DND-41 (cell line): ENCODE measurements at regions not wholly inside any gene's neighbourhood (a gene's known extent, or its start where the extent isn't known, plus 50 kb on each side); places are given as distances from the start of the nearest gene placed in this dataset.

Experiments
- ATAC-seq: fragments of 200-7000 bp; cut with Tn5 transposase; 3 replicates; pipeline ENCODE4 v1.9.1; 2021; ENCODE audit warnings: low read depth; ENCODE audit not compliant: insufficient read depth
- DNase-seq: peaks from one replicate; pipeline ENCODE4 v3.0.0-alpha.2; 2020
- H2AFZ ChIP-seq: 2 replicates; pipeline ENCODE4 v1.6.0; 2012; ENCODE audit warnings: low read depth, low read length
- H3K27ac ChIP-seq: 2 replicates; pipeline ENCODE4 v1.5.1; 2012; ENCODE audit warnings: low read length, inconsistent platforms
- H3K27me3 ChIP-seq: fragments of 200-600 bp; sonication (generic); 2 replicates; pipeline ENCODE4 v1.6.0; 2012; ENCODE audit warnings: low read length, mild to moderate bottlenecking, inconsistent platforms; ENCODE audit not compliant: insufficient read depth, poor library complexity
- H3K36me3 ChIP-seq: 2 replicates; pipeline ENCODE4 v1.5.1; 2012; ENCODE audit warnings: low read length, inconsistent platforms; ENCODE audit not compliant: insufficient read depth
- H3K4me1 ChIP-seq: 2 replicates; pipeline ENCODE4 v1.5.1; 2012; ENCODE audit warnings: mild to moderate bottlenecking, low read length; ENCODE audit not compliant: insufficient read depth
- H3K4me2 ChIP-seq: 2 replicates; pipeline ENCODE4 v1.6.0; 2012; ENCODE audit warnings: mild to moderate bottlenecking, moderate library complexity, low read length, inconsistent platforms; ENCODE audit not compliant: insufficient read depth
- H3K4me3 ChIP-seq, 2 experiments: fragments of 200-600 bp in 1 of 2; shearing (Covaris generic) in 1 of 2; 2 replicates each; pipeline ENCODE4 v1.5.1; 2012 to 2016; ENCODE audit warnings: inconsistent platforms in 2 of 2, low read length in 2 of 2, mild to moderate bottlenecking in 2 of 2, low read depth in 1 of 2, moderate library complexity in 1 of 2
- H3K79me2 ChIP-seq: 2 replicates; pipeline ENCODE4 v1.6.0; 2012; ENCODE audit warnings: low read length, inconsistent platforms; ENCODE audit not compliant: insufficient read depth
- H3K9ac ChIP-seq: 2 replicates; pipeline ENCODE4 v1.6.0; 2012; ENCODE audit warnings: low read depth, mild to moderate bottlenecking, inconsistent platforms, low read length, moderate library complexity
- H3K9me3 ChIP-seq: 2 replicates; pipeline ENCODE4 v1.5.1; 2012; ENCODE audit warnings: low read length, moderate library complexity, mild to moderate bottlenecking, inconsistent platforms; ENCODE audit not compliant: insufficient read depth, severe bottlenecking
- H4K20me1 ChIP-seq: 2 replicates; pipeline ENCODE4 v1.6.0; 2012; ENCODE audit warnings: low read length; ENCODE audit not compliant: insufficient read depth
- CTCF ChIP-seq: IDR thresholded peaks from 2 replicates; pipeline ENCODE4 v1.5.1; 2012; ENCODE audit warnings: borderline replicate concordance, low read length, moderate library complexity, mild to moderate bottlenecking; ENCODE audit not compliant: poor library complexity, severe bottlenecking; ENCODE audit errors: extremely low read depth
- EZH2 ChIP-seq: IDR thresholded peaks from 3 replicates; pipeline ENCODE4 v1.6.1; 2012; ENCODE audit warnings: borderline replicate concordance, low read depth, mild to moderate bottlenecking, moderate library complexity, low read length, inconsistent platforms; ENCODE audit not compliant: severe bottlenecking

GRCh38 chr6:112846681-112847080 is 499.6 kb downstream of the RFPL4B start:
- no peaks in the 10 kb centered on the region for H3K4me1 ChIP-seq

GRCh38 chr6:112851146-112851545 is 504.0 kb downstream of the RFPL4B start:
- Histone ChIP-seq H3K4me2 (no peak overlapping the region), H3K27me3 (no peaks in the 10 kb centered on the region), H2AFZ (no peak overlapping the region), H3K9me3 (no peaks in the 10 kb centered on the region), H3K27ac (no peak overlapping the region), H4K20me1 (no peaks in the 10 kb centered on the region), H3K4me3 (no peak overlapping the region), H3K79me2 (no peaks in the 10 kb centered on the region), H3K4me1 (no peaks in the 10 kb centered on the region), H3K9ac (no peak overlapping the region), H3K36me3 (no peaks in the 10 kb centered on the region)
- no peak for TF ChIP-seq CTCF
- TF ChIP-seq EZH2: no peak
- no peak for ATAC-seq
- DNase-seq: no peak

More at GRCh38 chr6:112846681-112847080, 499.6 kb downstream of the RFPL4B start:
- Histone ChIP-seq H3K4me2 (no peak overlapping the region), H3K79me2 (no peaks in the 10 kb centered on the region), H3K9ac (no peak overlapping the region), H3K27ac (no peak overlapping the region), H2AFZ (no peak overlapping the region), H3K9me3 (no peaks in the 10 kb centered on the region), H3K27me3 (no peaks in the 10 kb centered on the region), H4K20me1 (no peaks in the 10 kb centered on the region), H3K36me3 (no peaks in the 10 kb centered on the region), H3K4me3 (no peak overlapping the region)
- no peak for ATAC-seq
- DNase-seq: no peak
- TF ChIP-seq EZH2 (no peak), CTCF (no peak)

- Histone ChIP-seq H3K4me1 (no peaks in the 10 kb centered on the region), H3K9me3 (no peaks in the 10 kb centered on the region), H3K4me3 (no peak overlapping the region), H3K27me3 (no peaks in the 10 kb centered on the region), H3K4me2 (no peak overlapping the region), H3K36me3 (no peaks in the 10 kb centered on the region), H3K9ac (no peak overlapping the region), H4K20me1 (no peaks in the 10 kb centered on the region), H3K27ac (no peak overlapping the region), H2AFZ (no peak overlapping the region), H3K79me2 (no peaks in the 10 kb centered on the region)
- ATAC-seq: no peak
- TF ChIP-seq CTCF: no peak
- no peak for TF ChIP-seq EZH2
- DNase-seq: no peak
These were observed 506.0 kb downstream of the RFPL4B start for GRCh38 chr6:112853162-112853561.

GRCh38 chr6:112863753-112864152 is 516.6 kb downstream of the RFPL4B start:
- H3K4me1 ChIP-seq: no peaks in the 10 kb centered on the region
- H3K36me3 ChIP-seq: no peaks in the 10 kb centered on the region
- H4K20me1 ChIP-seq: no peaks in the 10 kb centered on the region
- H3K4me3 ChIP-seq: no peak overlapping the region
- H3K4me2 ChIP-seq: no peak overlapping the region
- no peaks in the 10 kb centered on the region for H3K79me2 ChIP-seq
- no peaks in the 10 kb centered on the region for H3K27me3 ChIP-seq
- TF ChIP-seq CTCF (no peak), EZH2 (no peak)
- no peak for ATAC-seq
- H2AFZ ChIP-seq: no peak overlapping the region
- no peak overlapping the region for H3K27ac ChIP-seq
- no peak overlapping the region for H3K9ac ChIP-seq
- no peaks in the 10 kb centered on the region for H3K9me3 ChIP-seq
- no peak for DNase-seq
